Dermis microvascular lymphatic vessel endothelial cell (primary cell): ENCODE measurements at regions not wholly inside any gene's neighbourhood (a gene's known extent, or its start where the extent isn't known, plus 50 kb on each side); places are given as distances from the start of the nearest gene placed in this dataset.
"Not testable (repeated sequence)": the region's sequence is repeated elsewhere in the genome, so short reads cannot be mapped to it uniquely, and the experiment has no call there.

Source experiments
- DNase-seq, 2 donors: peaks; one replicate each; pipeline versions ENCODE4 v3.0.0 to v3.0.0-alpha.2; 2010; ENCODE audit warnings: low read depth in 2 of 2

- peak in 1 of 2 donors; percentile 47 for DNase-seq
Observed at GRCh38 chr5:124871303-124871702, 124.9 kb upstream of the ZNF608 start.

GRCh38 chr5:124872086-124872485 is 125.6 kb upstream of the ZNF608 start:
- DNase-seq, result no peak

GRCh38 chr5:124872615-124873014 is 126.2 kb upstream of the ZNF608 start:
- DNase-seq, result peak in 1 of 2 donors; percentile 21

- no peak for DNase-seq
Observed at GRCh38 chr5:124873188-124873587, 126.7 kb upstream of the ZNF608 start.

GRCh38 chr5:124873713-124874112 is 127.3 kb upstream of the ZNF608 start:
- no peak for DNase-seq

- no peak for DNase-seq
Observed at GRCh38 chr5:124876566-124876965, 130.1 kb upstream of the ZNF608 start.

GRCh38 chr5:124876983-124877382 is 130.5 kb upstream of the ZNF608 start:
- no peak for DNase-seq

- no peak for DNase-seq
Observed at GRCh38 chr5:124877501-124878146, 131.2 kb upstream of the ZNF608 start.

- DNase-seq, result no peak
Observed at GRCh38 chr5:124878583-124879342, 132.3 kb upstream of the ZNF608 start.

- DNase-seq, result no peak
Observed at GRCh38 chr5:124880903-124881697, 134.7 kb upstream of the ZNF608 start.

GRCh38 chr5:124883681-124884080 is 137.2 kb upstream of the ZNF608 start:
- DNase-seq, result no peak

- DNase-seq, result peak in 1 of 2 donors; percentile 20
Observed at GRCh38 chr5:124884114-124884513, 137.7 kb upstream of the ZNF608 start.

GRCh38 chr5:124885490-124885889 is 139.1 kb upstream of the ZNF608 start:
- DNase-seq, result no peak

- DNase-seq, result no peak
Observed at GRCh38 chr5:124887223-124887622, 140.8 kb upstream of the ZNF608 start.

- no peak for DNase-seq
Observed at GRCh38 chr5:124888050-124888506, 141.6 kb upstream of the ZNF608 start.

- DNase-seq, result no peak
Observed at GRCh38 chr5:124888622-124889485, 142.4 kb upstream of the ZNF608 start.

- peak in 1 of 2 donors; percentile 67 for DNase-seq
Observed at GRCh38 chr5:124889486-124889825, 143.0 kb upstream of the ZNF608 start.

- DNase-seq, result peak in 1 of 2 donors; percentile 44
Observed at GRCh38 chr5:124889850-124890249, 143.4 kb upstream of the ZNF608 start.

- DNase-seq, result not testable (repeated sequence)
Observed at GRCh38 chr5:124890442-124890841, 144.0 kb upstream of the ZNF608 start.

GRCh38 chr5:124891179-124891578 is 144.7 kb upstream of the ZNF608 start:
- no peak for DNase-seq

GRCh38 chr5:124892185-124892848 is 145.9 kb upstream of the ZNF608 start:
- no peak for DNase-seq
